ENCODE measurements at regions not wholly inside any gene's neighbourhood (a gene's known extent, or its start where the extent isn't known, plus 50 kb on each side); places are given as distances from the start of the nearest gene placed in this dataset.
A peak's percentile ranks its signal among the peaks of the same experiment; 100 is the strongest.
"Not testable (repeated sequence)": the region's sequence is repeated elsewhere in the genome, so short reads cannot be mapped to it uniquely, and the experiment has no call there.

DNA sequence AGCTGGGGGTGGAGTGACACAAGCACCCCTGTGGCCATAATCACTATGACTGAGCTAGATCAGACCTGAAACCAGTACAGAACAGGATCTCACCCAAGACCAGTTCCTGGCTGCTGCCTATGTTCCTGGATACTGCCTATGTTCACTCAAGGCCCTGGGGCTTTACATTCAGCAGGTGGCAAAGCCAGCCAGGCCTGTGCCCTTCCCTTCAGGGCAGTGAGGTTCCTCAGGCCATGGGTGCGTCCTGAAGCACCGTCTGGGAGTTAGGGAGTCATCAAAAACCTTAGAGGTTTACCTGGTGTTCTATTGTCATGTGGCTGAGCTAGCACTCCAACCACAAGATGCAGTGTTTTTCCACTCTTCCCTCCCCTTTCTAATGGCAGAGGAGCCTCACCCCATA is 419.8 kb downstream of the TMEM232 start:
- no peak for DNase-seq (ENCODE audit: low spot score)

DNA sequence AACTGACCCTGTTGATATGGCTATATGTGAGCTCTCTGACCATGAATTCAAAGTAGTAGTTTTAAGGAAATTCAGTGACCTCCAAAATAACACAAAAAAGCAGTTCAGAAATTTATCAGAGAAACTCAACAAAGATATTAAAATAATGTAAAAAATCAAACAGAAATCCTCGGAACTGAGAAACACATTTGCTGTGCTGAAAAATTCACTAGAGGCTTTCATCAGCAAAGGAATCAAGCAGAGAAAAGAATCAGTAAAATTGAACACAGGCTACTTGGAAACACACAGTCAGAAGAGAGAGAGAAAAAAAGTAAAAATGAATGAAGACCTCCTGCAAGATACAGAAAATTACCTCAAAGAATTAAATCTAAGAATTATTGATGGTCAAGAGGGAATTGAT is 417.2 kb downstream of the TMEM232 start:
- no peak for DNase-seq (ENCODE audit: low spot score)

DNA sequence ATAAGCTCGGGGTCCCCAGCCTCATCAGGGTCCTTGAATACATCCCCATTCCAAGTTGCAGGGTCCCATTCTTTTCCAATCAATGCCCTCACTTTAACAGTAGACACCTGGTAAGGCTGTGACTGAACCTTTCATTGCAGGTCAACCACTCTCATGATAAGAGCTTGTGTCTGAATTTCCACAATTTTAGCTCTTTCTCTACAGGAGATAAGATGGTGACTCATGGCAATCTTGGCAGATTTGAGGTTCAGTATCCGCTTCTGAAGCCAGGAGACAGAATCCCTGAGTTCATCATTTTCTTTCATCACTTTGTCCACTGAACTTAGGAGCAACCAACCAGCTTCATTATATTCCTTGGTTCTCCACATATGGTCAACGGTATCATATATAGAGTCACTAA is 409.9 kb downstream of the TMEM232 start:
- DNase-seq (ENCODE audit: low spot score): not testable (repeated sequence)

DNA sequence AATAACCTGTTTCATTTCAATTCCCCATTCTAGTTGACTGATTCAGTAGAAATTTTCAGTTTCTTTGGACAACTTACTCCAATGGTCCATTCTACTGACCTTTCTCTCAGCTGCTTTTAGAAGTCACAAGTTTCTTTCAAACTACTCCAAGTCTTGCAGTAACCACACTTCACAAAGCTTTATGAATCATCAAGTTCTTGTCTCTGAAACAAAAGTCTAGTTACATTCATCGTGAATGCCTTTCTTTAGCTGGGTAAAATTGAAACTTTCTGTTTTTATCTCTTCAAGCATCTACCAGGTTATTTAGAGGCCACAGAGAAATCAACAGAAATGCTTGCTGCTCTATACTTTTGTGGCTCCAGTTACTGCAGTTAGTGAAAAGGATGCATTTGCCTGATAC is 405.4 kb downstream of the TMEM232 start:
- DNase-seq (ENCODE audit: low spot score): peak; percentile 30

DNA sequence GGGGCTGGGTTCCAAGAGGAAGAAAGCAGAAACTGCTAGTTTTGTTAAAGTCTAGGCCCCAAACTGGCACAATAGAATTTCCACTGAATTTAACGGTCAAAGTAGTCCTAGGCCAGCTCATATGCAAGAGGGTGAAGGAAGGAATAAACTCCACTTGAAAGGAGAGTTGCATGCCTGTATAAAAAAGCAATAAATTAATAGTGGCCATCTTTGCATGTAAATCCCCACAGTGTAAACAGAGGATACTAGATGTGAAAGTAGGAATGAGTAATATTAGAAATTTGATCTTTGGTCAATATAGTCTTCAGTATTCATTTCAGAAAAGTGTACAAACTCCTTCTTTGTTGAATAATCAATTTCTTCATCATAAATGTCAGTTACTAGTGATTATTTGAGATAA is 403.1 kb downstream of the TMEM232 start:
- no peak for DNase-seq (ENCODE audit: low spot score)

DNA sequence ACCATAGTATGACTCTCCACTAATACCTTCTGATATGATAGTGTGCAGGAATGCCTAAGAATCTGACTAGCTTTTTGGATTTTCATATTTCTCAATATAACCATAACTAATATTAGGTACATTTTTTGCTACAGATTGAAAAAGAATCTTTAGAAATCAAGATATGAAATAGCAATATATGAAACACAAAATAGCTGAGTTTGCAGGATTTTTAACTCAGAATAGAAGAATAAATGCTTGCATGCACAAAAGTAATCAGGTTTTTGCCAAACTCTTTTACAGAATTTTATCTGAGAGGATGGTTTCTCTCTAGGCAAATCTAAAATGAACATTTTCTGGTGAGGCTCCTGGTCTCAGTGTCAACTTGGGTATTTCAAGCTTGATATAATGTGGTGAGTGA is 402.6 kb downstream of the TMEM232 start:
- DNase-seq (ENCODE audit: low spot score): no peak

DNA sequence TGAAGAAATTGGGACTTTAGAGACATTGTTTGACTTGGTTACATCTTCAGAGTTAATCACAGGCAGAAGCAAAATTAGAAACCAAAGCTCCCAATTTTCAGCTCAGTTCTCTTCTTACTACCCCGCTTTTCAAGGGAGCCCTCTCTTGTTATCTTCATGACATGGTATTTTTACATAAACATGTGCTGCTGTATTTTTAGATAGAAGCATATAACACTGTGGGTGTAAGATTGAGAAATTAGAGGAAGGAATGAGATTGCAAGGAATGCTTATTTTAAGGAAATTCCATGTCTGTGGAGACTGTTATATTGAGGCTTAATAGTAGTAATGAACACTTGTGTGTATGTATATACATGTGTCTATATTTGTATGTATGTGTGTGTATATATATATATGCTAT is 401.6 kb downstream of the TMEM232 start:
- DNase-seq (ENCODE audit: low spot score): no peak

DNA sequence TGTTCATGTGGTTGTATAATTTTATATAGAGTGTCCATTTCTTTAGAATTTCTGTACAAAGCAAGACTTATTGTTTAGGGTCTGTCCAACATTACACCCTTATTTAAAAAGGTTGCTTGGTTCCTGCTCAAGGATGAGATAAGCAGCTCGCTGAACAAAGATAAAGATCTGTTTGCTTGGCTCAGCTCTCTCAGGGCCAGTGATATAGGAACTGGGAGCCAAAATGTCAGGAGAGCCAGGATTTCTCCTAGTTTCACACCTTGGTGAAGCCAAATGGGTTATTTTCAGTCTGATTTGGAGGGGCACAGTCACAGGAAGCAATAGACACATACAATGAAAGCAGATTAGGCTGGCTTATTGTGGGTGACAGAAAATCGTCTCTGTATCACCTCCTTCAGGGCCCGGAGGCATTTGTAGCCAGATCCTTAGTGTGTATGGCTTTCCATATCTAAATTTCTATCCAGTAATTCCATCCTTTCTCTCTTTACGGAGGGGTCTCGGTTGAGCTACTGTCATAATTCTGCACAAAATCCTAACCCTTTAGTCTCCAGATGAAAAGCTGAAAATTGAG is 396.4 kb downstream of the TMEM232 start:
- DNase-seq (ENCODE audit: low spot score): no peak

DNA sequence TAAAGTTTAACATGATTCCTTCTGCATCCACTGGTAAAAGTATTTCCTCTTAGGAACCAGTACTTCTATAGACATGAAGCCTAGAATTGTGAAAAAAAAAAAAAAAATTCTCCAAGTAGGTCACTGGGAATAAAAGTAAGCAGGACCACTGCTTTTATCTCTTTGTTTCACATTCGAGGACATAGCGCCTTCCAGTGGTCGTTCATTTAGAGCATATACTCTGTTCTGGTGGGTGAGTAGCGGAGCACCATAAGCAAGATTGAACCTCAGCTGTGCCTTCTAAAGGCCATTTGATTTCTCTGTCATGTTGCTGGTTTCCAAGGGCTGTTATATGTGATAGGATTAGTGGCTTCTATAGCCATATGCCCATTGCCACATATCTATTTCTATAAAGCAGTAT is 393.1 kb downstream of the TMEM232 start:
- no peak for DNase-seq (ENCODE audit: low spot score)

DNA sequence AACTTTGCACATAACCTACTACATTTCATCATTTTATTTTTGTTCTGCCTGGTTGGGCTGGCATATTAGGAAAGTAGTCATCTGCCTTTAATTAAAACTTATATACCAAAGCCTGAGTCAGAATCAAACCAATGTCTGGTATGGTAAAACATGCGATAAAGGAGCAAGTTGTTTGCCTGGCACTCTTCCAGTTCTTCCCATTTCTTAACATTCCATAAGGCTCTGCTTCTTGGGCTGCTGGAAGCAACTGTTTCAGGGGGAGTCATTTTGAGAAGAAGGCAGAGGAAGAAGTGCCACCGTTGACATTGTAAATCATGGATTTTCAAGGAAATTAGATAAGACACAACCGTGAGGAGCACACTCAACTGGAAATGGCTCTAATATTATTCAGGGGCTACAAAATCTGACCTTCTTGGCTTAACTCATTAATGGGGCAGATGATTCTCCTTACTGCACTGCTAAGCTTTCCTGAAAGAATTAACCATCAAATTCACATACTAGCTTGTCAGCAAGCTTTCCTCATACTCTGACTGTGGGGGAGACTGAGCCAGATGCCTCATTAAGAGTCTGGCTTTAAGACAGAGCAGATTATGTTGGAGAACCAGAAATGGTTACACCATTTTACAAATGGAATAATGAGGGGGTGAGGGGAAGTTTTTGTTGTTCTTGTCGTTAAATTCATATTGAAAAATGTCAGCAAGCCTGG is 391.0 kb downstream of the TMEM232 start:
- peak; percentile 85 for DNase-seq (ENCODE audit: low spot score)

DNA sequence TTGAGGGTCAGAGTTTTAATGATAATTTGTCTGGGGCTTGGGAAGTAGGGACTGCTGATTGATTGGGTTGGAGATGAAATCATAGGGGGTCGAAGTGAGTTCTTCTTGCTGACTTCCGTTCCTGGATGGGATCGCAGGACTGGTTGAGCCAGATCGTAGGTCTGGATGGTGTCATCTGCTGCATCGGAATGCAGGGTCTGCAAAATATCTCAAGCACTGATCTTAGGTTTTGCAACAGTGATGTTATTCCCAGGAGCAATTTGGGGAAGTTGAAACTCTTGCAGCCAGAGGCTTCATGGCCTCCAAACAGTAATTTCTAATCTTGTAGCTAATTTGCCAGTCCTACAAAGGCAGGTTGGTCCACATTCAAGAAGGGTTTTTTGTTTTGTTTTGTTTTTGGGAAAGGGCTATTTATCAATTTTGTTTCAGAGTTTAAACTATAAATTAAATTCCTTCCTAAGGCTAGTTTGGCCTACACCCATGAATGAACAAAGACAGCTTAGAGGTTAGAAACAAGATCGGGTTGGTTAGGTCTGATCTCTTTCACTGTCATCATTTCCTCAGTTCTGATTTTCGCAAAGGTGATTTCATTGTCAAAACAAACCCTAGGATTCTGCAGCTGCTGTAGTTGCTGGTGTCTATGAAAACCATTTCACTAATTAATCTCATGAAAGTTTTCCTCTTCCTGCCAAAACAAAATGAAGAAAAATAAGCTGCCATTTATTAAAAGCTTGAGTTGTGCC is 388.0 kb downstream of the TMEM232 start:
- no peak for DNase-seq (ENCODE audit: low spot score)

DNA sequence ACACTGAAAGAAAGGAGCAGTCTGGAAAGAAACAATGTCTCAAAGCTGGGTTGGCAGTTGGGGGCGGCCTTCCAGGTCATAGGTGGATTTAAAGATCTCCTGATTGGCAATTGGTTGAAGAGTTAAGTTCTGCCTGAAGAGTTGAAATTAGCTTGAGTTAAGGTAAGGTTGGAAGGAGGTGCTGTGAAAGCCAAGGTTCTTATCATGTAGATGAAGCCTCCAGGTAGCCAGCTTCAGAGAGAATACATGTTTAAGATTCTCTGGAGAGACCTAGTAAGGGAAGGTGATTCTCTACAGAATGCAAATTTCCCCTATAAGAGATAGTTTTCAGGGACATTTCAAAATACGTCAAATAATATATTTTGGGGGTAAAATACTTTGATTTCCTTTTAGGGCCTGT is 387.1 kb downstream of the TMEM232 start:
- no peak for DNase-seq (ENCODE audit: low spot score)

DNA sequence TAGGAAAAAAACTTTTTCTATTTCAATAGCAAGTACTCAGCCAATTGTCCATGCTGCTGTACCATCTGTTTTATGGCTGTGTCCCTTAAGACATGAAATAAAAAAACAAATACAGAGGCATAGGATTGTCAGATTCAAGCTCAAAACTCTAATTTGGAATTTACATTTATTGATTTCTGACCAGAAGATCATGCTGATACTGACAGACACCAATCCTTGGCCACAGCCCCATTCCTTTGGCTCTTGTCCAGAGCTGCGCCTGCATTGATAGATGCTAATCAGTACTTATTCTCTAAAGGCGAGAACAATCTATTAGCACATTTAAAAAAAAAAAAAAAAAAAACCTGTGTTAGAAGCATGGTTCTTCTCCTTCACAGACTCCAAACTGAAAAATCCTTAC is 384.6 kb downstream of the TMEM232 start:
- no peak for DNase-seq (ENCODE audit: low spot score)

DNA sequence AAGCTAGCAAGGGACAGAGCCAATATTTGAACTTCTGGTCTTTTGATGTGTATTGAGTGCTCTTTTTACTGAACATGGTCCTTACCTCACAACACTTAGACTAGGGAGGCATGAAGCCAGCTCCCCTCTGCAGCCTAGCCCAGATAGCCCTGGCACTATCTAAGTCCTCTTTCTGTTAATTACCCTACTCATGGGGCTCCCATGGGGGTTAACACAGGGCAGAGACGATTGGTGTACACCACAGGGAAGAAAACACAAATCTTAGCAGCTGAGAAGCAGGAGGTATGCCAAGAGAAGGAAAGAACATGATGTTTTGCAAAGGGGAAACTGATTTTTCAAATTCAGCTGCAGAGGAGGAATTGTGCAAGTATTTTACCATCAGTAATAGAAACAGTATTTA is 383.8 kb downstream of the TMEM232 start:
- no peak for DNase-seq (ENCODE audit: low spot score)

DNA sequence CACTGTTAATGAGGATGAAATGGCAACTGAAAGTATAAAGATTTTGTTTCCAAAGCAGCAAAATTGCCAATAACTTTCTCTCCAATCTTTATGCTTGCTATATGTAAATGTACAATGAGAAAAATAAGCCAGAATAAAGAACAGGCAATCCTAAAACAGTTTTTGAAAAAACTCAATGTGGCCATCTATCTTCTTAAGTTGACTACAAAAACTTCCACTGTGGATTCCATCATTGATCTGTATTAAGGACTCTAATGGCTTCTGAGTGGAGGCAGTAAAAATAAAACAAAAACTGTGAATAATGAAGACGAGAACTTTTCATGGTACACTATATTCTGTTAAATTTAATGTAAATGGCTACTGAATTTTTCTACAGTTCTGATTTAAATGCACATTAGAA is 382.9 kb downstream of the TMEM232 start:
- no peak for DNase-seq (ENCODE audit: low spot score)

DNA sequence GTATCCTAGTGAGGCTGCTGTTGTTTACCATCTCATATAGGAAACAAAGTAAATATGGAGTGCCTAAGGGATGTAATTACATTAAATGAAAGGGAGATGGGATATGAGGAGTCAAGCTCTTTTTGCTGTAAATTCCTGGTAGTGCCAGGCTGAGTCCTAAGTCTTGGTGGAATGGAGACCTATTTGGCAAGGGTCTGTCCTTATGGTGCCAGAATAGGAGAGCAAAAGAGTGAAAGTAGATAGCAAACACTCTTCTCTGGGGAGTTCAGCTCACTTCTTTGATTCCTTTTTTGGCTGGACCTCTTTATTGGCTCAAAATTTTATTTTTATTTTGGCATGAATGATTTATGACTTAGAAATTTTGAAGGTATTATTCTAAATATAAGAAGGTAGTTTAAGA is 380.8 kb downstream of the TMEM232 start:
- DNase-seq (ENCODE audit: low spot score): no peak

DNA sequence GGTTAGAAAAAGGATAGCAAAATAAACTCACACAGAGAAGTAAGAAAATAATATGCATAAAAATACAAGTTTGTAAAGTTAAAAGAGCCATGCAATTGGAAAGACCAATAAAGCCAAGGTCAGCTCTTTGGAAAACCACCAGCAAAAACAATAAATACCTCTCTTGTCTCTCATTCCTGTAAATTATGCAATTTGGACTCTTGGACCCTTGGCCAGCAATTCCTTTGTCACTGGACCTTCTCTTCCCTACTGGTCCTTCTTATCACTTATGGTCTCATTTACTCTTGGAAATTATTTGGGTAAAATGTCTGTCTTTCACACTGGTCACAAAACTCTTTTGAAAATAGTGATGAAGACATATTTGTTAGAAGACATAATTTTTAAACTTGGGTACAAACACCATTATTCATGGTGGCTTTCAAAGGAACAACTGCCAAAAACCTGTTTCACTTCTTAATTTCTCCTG is 379.5 kb downstream of the TMEM232 start:
- no peak for DNase-seq (ENCODE audit: low spot score)

DNA sequence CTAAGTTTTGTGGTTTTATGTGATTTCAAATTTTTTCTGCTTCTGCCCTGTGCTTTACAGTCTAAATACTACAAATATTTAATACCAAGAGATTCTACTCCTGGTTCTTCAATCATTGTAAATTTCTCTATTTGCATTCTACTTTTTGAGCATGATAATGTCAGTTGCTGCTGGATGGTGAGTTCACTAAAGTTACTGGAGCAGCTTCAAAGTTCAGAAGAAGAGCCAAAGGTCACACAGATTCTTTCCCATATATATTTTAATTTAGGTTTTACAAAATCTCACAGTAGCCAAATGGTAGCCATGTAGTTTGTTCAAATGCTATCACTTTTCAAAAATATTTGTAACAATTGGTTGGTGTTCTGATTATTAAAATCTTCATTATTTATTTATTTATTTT is 378.7 kb downstream of the TMEM232 start:
- DNase-seq (ENCODE audit: low spot score): no peak

DNA sequence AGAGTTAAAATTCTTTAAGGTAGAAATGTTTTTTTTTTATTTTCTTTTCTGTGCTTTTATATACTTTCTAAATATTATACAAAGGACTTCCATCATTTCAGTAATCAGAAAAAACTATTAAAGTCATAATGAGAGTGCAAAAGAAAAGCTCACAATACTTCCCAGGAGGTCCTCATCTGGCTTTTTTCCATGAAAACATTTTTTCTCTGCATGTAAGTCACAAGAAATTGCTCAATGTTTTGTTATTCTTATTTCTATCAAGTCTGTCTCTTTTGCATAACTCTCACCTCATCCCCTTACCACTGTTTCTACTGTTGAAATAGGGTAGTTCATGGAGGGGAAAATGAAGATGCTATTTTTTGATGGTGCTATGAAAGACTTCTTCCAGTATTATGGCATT is 375.0 kb downstream of the TMEM232 start:
- no peak for DNase-seq (ENCODE audit: low spot score)

DNA sequence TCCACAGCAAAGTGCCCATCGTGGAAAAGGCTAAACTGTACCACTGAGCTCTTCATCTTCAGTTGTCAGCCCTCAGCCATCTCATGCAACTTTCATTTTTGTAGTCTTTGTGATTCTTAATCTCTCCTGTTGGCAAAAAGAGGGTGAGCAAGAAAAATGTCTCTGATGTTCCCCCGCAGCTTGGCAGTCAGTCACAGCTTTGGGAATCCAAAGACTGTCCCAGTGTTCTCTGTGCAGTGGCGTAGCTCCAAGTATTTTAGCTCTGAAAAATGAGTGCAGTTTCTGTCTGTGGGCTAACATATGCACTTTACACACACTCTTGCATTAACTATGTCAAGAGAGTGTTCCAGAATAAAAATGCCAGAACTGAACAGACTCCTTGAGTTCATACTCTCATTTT is 372.2 kb downstream of the TMEM232 start:
- DNase-seq (ENCODE audit: low spot score): peak; percentile 35

DNA sequence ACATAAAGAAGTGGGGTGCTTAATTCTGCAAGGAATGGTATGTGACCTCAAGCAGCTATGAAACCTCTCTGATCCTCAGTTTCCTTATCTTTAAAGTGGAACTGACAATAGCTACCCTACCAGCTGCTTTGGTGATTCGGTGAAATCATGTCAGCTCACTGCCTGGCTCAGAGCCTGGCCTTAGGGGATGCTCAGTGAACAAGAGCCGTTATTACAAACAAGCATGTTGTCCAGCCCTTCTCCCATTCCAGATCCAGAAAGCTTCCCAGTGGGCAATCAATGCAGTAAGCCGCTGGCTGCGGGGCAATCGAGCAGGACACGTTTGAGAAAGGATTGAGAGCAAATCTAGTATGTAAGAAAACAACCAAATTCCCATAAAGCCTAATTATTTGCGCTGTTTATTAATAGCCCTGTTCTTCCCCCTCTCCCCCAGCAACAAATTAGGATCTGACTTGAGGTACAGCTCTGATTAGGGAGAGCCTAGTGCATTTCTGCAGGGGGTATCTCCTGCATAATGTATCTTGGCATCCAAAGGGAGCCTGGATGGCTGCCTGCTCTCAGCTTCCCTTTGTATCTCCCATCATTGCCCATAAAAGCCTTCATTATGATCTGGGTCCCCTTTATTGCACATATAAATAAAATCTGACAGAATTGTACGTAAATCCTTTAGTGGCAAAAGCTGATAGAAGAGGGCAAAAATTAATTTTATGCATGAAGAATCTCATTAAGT is 371.4 kb downstream of the TMEM232 start:
- DNase-seq (ENCODE audit: low spot score): no peak

DNA sequence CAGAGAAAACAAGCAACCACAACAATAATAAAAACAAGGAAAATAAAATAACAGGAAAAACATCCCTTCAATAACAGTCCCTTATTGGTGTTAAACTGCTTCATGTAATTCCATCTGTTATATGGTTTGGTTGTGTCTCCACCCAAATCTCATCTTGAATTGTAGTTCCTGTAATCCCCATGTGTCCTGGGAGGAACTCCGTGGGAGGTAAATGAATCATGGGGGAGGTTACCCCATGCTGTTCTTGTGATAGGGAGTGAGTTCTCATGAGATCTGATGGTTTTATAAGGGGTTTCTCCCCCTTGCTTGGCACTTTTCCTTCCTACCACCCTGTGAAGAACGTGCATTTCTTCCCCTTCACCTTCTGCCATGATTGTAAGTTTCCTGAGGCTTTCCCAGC is 369.8 kb downstream of the TMEM232 start:
- DNase-seq (ENCODE audit: low spot score): no peak

DNA sequence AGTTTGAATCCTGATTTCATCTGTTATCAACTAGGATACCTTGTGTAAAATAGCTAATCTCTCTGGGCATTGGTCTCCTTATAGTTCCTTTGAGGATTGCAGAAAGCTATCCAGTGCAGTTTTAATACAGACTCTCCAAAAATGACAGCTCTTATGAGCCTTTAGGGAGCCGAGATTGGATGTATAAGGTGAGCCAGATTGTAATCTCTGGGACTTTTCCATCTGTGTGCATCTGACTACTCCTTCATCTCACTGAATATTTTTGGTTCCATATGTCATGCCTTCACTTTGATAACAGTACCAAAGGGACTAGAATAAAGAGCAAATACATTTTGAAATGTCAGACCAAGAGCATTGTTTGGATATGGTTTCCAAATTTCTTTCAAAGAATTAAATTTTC is 367.2 kb downstream of the TMEM232 start:
- DNase-seq (ENCODE audit: low spot score): no peak

Data from AG08395 (cell line).